GM18951 (cell line): ENCODE measurements at regions not wholly inside any gene's neighbourhood (a gene's known extent, or its start where the extent isn't known, plus 50 kb on each side); places are given as distances from the start of the nearest gene placed in this dataset.
"Not testable (repeated sequence)": the region's sequence is repeated elsewhere in the genome, so short reads cannot be mapped to it uniquely, and the experiment has no call there.

Experiments
- POLR2A ChIP-seq: IDR thresholded peaks from 4 replicates; pipeline ENCODE4 v1.6.1; 2011; ENCODE audit warnings: mild to moderate bottlenecking; ENCODE audit not compliant: insufficient read length, insufficient read depth; ENCODE audit errors: extremely low read depth
- in situ Hi-C: fragments of 300-500 bp; cut with MboI; formaldehyde crosslinking; loops from one replicate; pipeline ENCODE4 v1.12.0; 2022; ENCODE audit warnings: low sequenced_read_pairs, mixed read lengths, inconsistent platforms; ENCODE audit not compliant: unreplicated experiment

DNA sequence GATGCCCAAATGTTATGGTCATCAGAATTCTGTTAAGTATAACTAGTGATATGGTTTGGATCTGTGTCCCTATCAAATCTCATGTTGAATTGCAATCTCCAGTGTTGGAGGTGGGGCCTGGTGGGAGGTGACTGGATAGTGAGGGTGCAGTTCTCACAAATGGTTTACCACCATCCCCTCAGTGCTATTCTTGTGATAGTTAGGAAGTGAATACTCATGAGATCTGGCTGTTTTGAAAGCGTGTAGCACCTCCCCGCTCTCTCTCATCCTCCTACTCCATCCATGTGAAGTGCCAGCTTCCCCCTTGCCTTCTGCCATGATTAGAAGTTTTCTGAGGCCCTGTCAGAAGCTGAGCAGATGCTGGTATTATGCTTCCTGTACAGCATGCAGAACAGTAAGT is 359.5 kb downstream of the TMEM167A start:
- TF ChIP-seq POLR2A = no peak
- in situ Hi-C loops = no loop called here

- in situ Hi-C loops = not testable (repeated sequence)
These were observed 362.5 kb downstream of the TMEM167A start for GRCh38 chr5:82714732-82715131.

DNA sequence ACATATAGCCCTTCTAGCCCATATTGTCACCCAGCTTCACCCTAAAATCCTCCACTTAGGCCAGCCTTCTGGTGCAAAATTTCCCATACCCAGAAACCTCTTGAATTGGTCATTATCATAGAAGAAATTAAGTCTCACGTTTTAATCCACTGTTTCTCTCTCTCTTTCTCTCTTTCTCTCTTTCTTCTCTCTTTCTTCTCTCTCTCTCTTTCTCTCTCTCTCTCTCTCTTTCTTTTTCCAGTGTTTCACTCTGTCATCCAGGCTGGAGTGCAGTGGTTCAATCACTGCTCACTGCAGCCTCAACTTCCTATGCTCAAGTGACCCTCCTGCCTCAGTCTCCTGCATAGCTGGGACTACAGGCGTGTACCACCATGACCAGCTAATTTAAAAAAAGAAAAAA is 363.4 kb downstream of the TMEM167A start:
- in situ Hi-C loops = no loop called here
- TF ChIP-seq POLR2A = no peak

DNA sequence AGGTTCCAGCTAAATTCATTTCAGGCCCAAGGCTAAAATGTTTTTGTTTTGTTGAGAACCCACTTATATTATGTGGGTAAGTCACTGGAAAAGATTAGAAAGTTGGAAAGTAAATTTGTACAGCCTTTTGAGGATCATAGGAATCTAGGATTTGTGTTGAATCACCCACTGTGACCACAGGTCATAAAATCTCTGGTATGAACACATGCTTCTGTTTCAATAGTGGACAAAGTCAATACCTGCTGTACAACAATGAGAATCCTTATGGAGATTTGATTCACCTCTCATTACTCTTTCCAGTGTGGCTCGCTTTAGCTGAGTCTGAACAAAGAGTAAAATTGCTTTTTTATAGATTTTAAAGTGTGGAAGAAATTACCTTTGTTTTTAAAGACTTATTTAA is 369.5 kb downstream of the TMEM167A start:
- TF ChIP-seq POLR2A = no peak
- in situ Hi-C loops = no loop called here

GRCh38 chr5:82704381-82704780 is 372.8 kb downstream of the TMEM167A start:
- in situ Hi-C loops = no loop called here

DNA sequence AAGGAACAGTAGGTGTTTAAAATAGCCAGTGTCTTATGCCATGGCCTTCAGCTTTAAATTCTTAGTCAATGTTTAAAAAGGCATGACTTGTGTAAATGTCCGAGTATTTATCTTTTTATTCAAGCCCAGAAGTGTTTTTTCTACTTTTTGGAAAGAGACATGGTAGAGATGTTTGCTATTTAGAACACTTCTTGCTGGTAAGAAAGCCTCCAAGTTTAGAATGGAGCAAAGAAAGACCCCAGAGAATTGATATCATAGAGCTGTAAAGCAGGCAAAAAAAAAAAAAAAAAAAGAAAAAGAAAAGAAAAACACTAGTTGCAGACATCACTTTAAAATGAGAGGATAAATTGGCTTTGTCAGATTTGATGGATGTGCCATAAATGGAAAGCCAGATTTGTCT is 375.1 kb downstream of the TMEM167A start:
- in situ Hi-C loops = no loop called here
- TF ChIP-seq POLR2A = no peak

More at GRCh38 chr5:82704381-82704780, 372.8 kb downstream of the TMEM167A start:
- no peak for TF ChIP-seq POLR2A

- no peak for TF ChIP-seq POLR2A
- in situ Hi-C loops = no loop called here
These were observed 377.5 kb downstream of the TMEM167A start for GRCh38 chr5:82699737-82700136.

- TF ChIP-seq POLR2A = no peak
- in situ Hi-C loops = no loop called here
These were observed 379.2 kb downstream of the TMEM167A start for GRCh38 chr5:82698026-82698425.

- no peak for TF ChIP-seq POLR2A
- in situ Hi-C loops = no loop called here
These were observed 382.4 kb downstream of the TMEM167A start for GRCh38 chr5:82694711-82695285.

GRCh38 chr5:82692826-82693225 is 384.4 kb downstream of the TMEM167A start:
- TF ChIP-seq POLR2A = no peak
- in situ Hi-C loops = no loop called here

GRCh38 chr5:82684659-82685058 is 392.5 kb downstream of the TMEM167A start:
- in situ Hi-C loops = no loop called here
- no peak for TF ChIP-seq POLR2A

DNA sequence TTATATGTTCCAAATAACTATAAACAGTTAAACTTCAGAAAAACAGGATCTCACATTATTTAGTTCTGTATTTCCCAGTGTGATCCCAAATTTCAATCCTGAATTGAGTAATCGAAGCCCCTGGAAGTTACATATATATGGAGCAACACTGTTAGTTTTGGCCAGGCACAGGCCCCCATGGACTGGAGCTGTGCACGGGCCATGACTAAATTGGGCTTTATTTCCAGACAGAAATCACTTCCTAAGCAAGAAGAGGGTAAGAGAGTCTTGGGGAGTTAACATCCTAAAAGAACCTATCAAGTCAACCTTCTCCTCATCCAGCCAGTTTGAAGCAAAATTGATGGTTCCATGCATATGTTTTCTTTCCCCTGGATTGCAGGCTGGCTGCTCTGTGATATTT is 393.0 kb downstream of the TMEM167A start:
- in situ Hi-C loops = no loop called here
- no peak for TF ChIP-seq POLR2A

GRCh38 chr5:82679660-82680059 is 397.5 kb downstream of the TMEM167A start:
- in situ Hi-C loops = no loop called here
- no peak for TF ChIP-seq POLR2A

DNA sequence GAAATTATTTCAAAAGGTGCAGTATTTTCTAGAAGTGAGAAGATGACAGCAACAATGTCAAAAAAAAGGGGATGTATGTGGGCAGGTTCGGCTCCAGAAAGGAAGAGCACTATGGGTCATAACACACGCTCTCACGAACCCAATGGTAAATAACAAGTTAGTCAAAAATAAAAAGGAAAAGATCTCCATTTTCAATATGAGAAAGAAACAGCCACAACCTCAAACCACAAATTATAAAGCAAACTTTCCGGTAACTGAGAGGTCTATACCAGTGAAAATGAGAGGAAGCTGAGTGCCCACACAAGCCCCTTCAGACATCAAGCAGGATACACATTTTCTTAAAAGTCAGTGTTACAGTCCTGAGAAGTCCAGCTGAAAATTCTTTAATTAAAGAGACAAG is 398.5 kb upstream of the RPS23 start:
- TF ChIP-seq POLR2A = no peak
- in situ Hi-C loops = no loop called here

- in situ Hi-C loops = no loop called here
- no peak for TF ChIP-seq POLR2A
These were observed 396.5 kb upstream of the RPS23 start for GRCh38 chr5:82674671-82675070.
